IPS DF 6.9 (cell line): ENCODE measurements at regions not wholly inside any gene's neighbourhood (a gene's known extent, or its start where the extent isn't known, plus 50 kb on each side); places are given as distances from the start of the nearest gene placed in this dataset.
A peak's percentile ranks its signal among the peaks of the same experiment; 100 is the strongest.
"Not testable (repeated sequence)": the region's sequence is repeated elsewhere in the genome, so short reads cannot be mapped to it uniquely, and the experiment has no call there.

Source experiments
- DNase-seq: peaks from one replicate; pipeline ENCODE4 v3.0.0-alpha.2; 2013; ENCODE audit warnings: low read depth, low spot score
- H3K27ac ChIP-seq: one replicate; pipeline ENCODE4 v1.5.1; 2013; ENCODE audit warnings: low read length, control low read depth
- H3K27me3 ChIP-seq: 2 replicates; pipeline ENCODE4 v1.6.1; 2013; ENCODE audit warnings: mild to moderate bottlenecking, low read length; ENCODE audit not compliant: control insufficient read depth, insufficient read depth
- H3K36me3 ChIP-seq: 2 replicates; pipeline ENCODE4 v1.6.1; 2013; ENCODE audit warnings: low read length; ENCODE audit not compliant: control insufficient read depth, insufficient read depth
- H3K4me1 ChIP-seq: 2 replicates; pipeline ENCODE4 v1.6.1; 2013; ENCODE audit warnings: low read length; ENCODE audit not compliant: control insufficient read depth, insufficient read depth
- H3K4me3 ChIP-seq: 2 replicates; pipeline ENCODE4 v1.5.1; 2013; ENCODE audit warnings: mild to moderate bottlenecking, low read length
- H3K9me3 ChIP-seq: 2 replicates; pipeline ENCODE4 v1.6.1; 2013; ENCODE audit warnings: low read length, inconsistent platforms; ENCODE audit not compliant: control insufficient read depth, insufficient read depth
- WGBS: extraction: QIAGEN DNeasy Blood & Tissue Kit; methylation state at CpG from one replicate; pipeline ENCODE4 v1.1.7; 2013; ENCODE audit warnings: mixed read lengths, missing lambda C conversion rate; ENCODE audit not compliant: insufficient read length, insufficient coverage; 5-methylcytosine and 5-hydroxymethylcytosine counted together

GRCh38 chr4:169849456-169849855 lies 91.7 kb upstream of the HPF1 start:
- H3K36me3 ChIP-seq, result no peaks in the 10 kb centered on the region
- peaks cover 2% of the 10 kb centered on the region for H3K4me1 ChIP-seq
- H3K9me3 ChIP-seq, result no peaks in the 10 kb centered on the region
- no peak overlapping the region for H3K27ac ChIP-seq
- no peak for DNase-seq
- H3K27me3 ChIP-seq, result no peaks in the 10 kb centered on the region
- WGBS, result no CpG with 5 or more reads among the region's 2 CpGs
- H3K4me3 ChIP-seq, result no peak overlapping the region

GRCh38 chr4:169848018-169848417 lies 90.3 kb upstream of the HPF1 start:
- H3K4me1 ChIP-seq, result no peaks in the 10 kb centered on the region
- no peaks in the 10 kb centered on the region for H3K9me3 ChIP-seq
- no peak overlapping the region for H3K4me3 ChIP-seq
- H3K36me3 ChIP-seq, result no peaks in the 10 kb centered on the region
- no peaks in the 10 kb centered on the region for H3K27me3 ChIP-seq
- no peak for DNase-seq
- no CpG with 5 or more reads among the region's 5 CpGs for WGBS
- H3K27ac ChIP-seq, result no peak overlapping the region

GRCh38 chr4:169847171-169847570 lies 89.4 kb upstream of the HPF1 start:
- Histone ChIP-seq H3K9me3 (no peaks in the 10 kb centered on the region), H3K4me1 (no peaks in the 10 kb centered on the region), H3K27ac (no peak overlapping the region), H3K27me3 (no peaks in the 10 kb centered on the region), H3K4me3 (no peak overlapping the region), H3K36me3 (no peaks in the 10 kb centered on the region)
- DNase-seq, result no peak
- no CpG with 5 or more reads among the region's 3 CpGs for WGBS

- Histone ChIP-seq H3K4me1 (no peaks in the 10 kb centered on the region), H3K9me3 (no peaks in the 10 kb centered on the region), H3K36me3 (no peaks in the 10 kb centered on the region), H3K27me3 (no peaks in the 10 kb centered on the region), H3K4me3 (no peak overlapping the region), H3K27ac (no peak overlapping the region)
- no CpG with 5 or more reads among the region's 2 CpGs for WGBS
- DNase-seq, result no peak
These were observed 88.7 kb upstream of the HPF1 start for GRCh38 chr4:169846396-169846795.

- Histone ChIP-seq H3K4me3 (no peak overlapping the region), H3K27me3 (no peaks in the 10 kb centered on the region), H3K36me3 (no peaks in the 10 kb centered on the region), H3K27ac (no peak overlapping the region), H3K4me1 (no peaks in the 10 kb centered on the region), H3K9me3 (no peaks in the 10 kb centered on the region)
- WGBS, result no CpG with 5 or more reads among the region's 3 CpGs
- no peak for DNase-seq
These were observed 84.0 kb upstream of the HPF1 start for GRCh38 chr4:169841776-169842175.

GRCh38 chr4:169840554-169840953 lies 82.8 kb upstream of the HPF1 start:
- WGBS, result no CpG with 5 or more reads among the region's 3 CpGs
- DNase-seq, result no peak
- no peak overlapping the region for H3K27ac ChIP-seq

GRCh38 chr4:169828329-169828728 lies 70.6 kb upstream of the HPF1 start:
- WGBS, result no CpG with 5 or more reads among the region's 29 CpGs
- H3K36me3 ChIP-seq, DNase-seq, H3K4me3 ChIP-seq, H3K27ac ChIP-seq, H3K9me3 ChIP-seq, H3K27me3 ChIP-seq, H3K4me1 ChIP-seq: not testable (repeated sequence)

More at GRCh38 chr4:169840554-169840953, 82.8 kb upstream of the HPF1 start:
- H3K9me3 ChIP-seq, result no peaks in the 10 kb centered on the region
- no peaks in the 10 kb centered on the region for H3K4me1 ChIP-seq
- no peaks in the 10 kb centered on the region for H3K27me3 ChIP-seq
- no peaks in the 10 kb centered on the region for H3K36me3 ChIP-seq
- no peak overlapping the region for H3K4me3 ChIP-seq

GRCh38 chr4:169826634-169827187 lies 69.0 kb upstream of the HPF1 start:
- no peaks in the 10 kb centered on the region for H3K27me3 ChIP-seq
- no peak overlapping the region for H3K4me3 ChIP-seq
- WGBS, result no CpG with 5 or more reads among the region's 6 CpGs

GRCh38 chr4:169823685-169824084 lies 65.9 kb upstream of the HPF1 start:
- no peak overlapping the region for H3K4me3 ChIP-seq
- no peaks in the 10 kb centered on the region for H3K36me3 ChIP-seq
- DNase-seq, result peak; percentile 67
- H3K9me3 ChIP-seq, result no peaks in the 10 kb centered on the region
- WGBS, result no CpG with 5 or more reads among the region's 7 CpGs
- H3K27me3 ChIP-seq, result no peaks in the 10 kb centered on the region
- 0 out of 2 replicates have a peak, but pooled peaks cover 2% of the 10 kb centered on the region for H3K4me1 ChIP-seq
- no peak overlapping the region for H3K27ac ChIP-seq

More at GRCh38 chr4:169826634-169827187, 69.0 kb upstream of the HPF1 start:
- no peak for DNase-seq
- H3K9me3 ChIP-seq, result no peaks in the 10 kb centered on the region
- no peak overlapping the region for H3K27ac ChIP-seq
- no peaks in the 10 kb centered on the region for H3K36me3 ChIP-seq
- H3K4me1 ChIP-seq, result 0 out of 2 replicates have a peak, but pooled peaks cover 2% of the 10 kb centered on the region

GRCh38 chr4:169821402-169821801 lies 63.7 kb upstream of the HPF1 start:
- H3K36me3 ChIP-seq, result no peaks in the 10 kb centered on the region
- DNase-seq, result no peak
- no peak overlapping the region for H3K4me3 ChIP-seq
- H3K27ac ChIP-seq, result no peak overlapping the region
- H3K4me1 ChIP-seq, result 0 out of 2 replicates have a peak, but pooled peaks cover 2% of the 10 kb centered on the region
- H3K27me3 ChIP-seq, result no peaks in the 10 kb centered on the region
- H3K9me3 ChIP-seq, result no peaks in the 10 kb centered on the region

GRCh38 chr4:169818063-169818679 lies 60.4 kb upstream of the HPF1 start:
- no CpG with 5 or more reads among the region's 6 CpGs for WGBS

More at GRCh38 chr4:169818063-169818679, 60.4 kb upstream of the HPF1 start:
- no peaks in the 10 kb centered on the region for H3K9me3 ChIP-seq
- H3K27me3 ChIP-seq, result no peaks in the 10 kb centered on the region
- no peak overlapping the region for H3K27ac ChIP-seq
- DNase-seq, result no peak
- no peaks in the 10 kb centered on the region for H3K36me3 ChIP-seq
- no peak overlapping the region for H3K4me3 ChIP-seq
- no peaks in the 10 kb centered on the region for H3K4me1 ChIP-seq
